Astrocyte of the cerebellum (primary cell): ENCODE measurements at regions not wholly inside any gene's neighbourhood (a gene's known extent, or its start where the extent isn't known, plus 50 kb on each side); places are given as distances from the start of the nearest gene placed in this dataset.
A peak's percentile ranks its signal among the peaks of the same experiment; 100 is the strongest.

Experiments
- DNase-seq: peaks from one replicate; pipeline ENCODE4 v3.0.0-alpha.2; 2011; ENCODE audit warnings: low read depth
- H3K4me3 ChIP-seq: 2 replicates; pipeline ENCODE4 v1.5.1; 2011; ENCODE audit warnings: mild to moderate bottlenecking, low read depth, low read length, moderate library complexity
- in situ Hi-C: cut with HindIII; loops from 2 replicates; pipeline ENCODE4 v1.10.0; 2017; ENCODE audit warnings: low sequenced_read_pairs
- TF ChIP-seq, protein P1 (sequence below): IDR thresholded peaks from 2 replicates; pipeline ENCODE4 v1.5.1; 2012; ENCODE audit warnings: low read length, low read depth, moderate library complexity, mild to moderate bottlenecking; ENCODE audit errors: missing control alignments

DNA sequence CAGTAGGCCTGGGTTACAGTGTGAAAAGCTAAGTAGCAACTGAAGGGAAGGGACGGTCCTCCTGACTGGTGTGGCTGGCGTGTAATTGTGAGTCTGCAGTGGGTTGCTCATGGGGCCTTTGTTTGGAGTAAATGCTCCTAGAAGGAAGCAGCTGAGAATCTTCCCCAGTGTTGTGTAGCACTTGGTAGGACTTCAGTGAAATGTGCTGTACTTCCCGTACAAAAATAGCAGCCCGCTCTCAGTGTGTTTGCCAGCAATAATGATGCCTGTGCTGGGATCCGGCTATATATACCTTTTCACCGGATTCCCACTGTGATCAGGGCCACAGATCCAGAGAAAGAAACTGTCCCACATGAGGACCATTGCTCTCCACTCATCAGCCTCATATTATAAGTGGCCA is 175.7 kb upstream of the NTM start:
- H3K4me3 ChIP-seq = no peak overlapping the region
- DNase-seq = no peak
- TF ChIP-seq, protein P1, sequence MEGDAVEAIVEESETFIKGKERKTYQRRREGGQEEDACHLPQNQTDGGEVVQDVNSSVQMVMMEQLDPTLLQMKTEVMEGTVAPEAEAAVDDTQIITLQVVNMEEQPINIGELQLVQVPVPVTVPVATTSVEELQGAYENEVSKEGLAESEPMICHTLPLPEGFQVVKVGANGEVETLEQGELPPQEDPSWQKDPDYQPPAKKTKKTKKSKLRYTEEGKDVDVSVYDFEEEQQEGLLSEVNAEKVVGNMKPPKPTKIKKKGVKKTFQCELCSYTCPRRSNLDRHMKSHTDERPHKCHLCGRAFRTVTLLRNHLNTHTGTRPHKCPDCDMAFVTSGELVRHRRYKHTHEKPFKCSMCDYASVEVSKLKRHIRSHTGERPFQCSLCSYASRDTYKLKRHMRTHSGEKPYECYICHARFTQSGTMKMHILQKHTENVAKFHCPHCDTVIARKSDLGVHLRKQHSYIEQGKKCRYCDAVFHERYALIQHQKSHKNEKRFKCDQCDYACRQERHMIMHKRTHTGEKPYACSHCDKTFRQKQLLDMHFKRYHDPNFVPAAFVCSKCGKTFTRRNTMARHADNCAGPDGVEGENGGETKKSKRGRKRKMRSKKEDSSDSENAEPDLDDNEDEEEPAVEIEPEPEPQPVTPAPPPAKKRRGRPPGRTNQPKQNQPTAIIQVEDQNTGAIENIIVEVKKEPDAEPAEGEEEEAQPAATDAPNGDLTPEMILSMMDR = no peak
- in situ Hi-C loops = no loop called here

DNA sequence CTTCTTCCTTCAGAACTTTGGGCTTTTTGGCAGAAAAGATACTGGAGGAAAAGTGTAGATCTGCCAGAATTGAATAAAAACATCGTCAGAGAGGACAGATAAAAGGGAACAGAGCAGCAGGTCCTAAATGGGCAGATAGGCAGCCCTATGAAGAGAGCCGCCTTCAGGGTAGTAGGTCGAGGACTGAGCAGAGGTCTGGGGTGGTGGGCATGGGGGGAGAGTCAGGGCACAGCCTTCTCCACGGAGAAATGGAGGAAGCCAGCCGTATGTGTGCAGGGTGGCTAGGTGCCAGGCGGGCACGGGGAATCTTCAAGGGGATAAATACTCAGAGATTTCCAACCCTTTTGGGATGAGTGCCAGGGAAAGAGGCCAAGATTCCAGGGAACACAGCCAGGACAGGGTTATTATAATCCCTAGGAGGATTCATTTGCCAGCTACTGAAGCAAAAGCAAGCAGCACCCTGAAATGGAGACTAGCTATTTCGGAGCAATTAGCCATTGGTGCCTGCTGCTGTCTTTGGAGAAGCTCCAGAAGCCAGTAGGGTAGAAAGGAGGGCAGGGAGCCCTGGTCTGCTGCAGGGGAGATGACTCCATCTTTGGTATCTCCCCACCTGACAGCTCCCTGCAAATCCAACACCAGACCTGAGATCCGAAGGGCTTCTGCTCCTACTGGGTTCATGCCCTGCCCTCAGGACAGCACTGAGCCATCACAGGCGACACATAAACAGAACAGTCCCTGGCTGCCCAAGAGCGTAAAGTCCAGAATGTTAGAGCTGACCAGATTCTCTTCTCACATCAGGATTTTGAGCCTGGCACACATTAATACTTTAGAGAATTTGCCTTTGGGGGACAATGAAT is 174.5 kb upstream of the NTM start:
- TF ChIP-seq, protein P1 = no peak
- peak; percentile 57 for DNase-seq
- in situ Hi-C loops = no loop called here
- no peak overlapping the region for H3K4me3 ChIP-seq

DNA sequence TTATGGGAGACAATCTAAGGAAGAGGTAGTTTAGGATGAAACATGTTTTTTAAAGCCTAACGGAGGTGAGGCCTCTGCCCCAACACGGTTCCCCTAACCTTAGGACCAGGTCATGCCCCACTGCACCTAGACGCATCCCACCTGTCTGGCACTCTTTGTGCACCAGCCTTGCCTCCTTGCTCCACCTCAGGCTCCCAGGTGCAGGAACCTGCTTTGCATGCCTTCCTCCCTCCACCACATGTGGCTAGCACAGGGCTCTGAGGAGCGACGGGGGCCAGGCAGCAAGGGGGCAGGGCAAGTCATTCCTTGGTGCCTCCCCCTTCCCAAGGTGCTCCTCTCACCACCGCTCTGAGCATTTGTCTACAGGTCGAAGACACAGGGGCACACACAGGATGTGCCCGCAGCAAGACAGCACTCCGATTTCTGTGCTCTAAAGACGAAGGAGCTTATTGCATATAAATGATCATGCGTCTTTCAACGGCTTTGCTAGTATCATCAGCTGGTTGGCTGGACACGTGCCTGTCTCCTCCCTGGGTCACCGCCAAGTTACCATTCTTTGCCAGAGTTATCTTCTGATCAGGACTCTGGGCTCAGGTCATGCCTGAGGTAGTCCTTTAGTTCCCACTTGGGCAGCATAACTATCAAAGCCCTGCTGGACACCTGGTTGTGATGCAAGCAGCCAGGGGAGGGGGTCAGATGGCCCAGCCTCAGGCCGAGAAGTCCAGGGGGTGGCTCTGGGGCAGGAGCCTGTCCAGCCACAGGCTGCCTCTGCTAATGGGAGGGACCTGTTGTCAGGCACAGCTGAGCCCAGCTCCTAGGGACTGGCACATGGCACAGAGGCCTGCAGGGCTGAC is 172.0 kb upstream of the NTM start:
- TF ChIP-seq, protein P1 = no peak
- no peak for DNase-seq
- in situ Hi-C loops = no loop called here
- H3K4me3 ChIP-seq = no peak overlapping the region

DNA sequence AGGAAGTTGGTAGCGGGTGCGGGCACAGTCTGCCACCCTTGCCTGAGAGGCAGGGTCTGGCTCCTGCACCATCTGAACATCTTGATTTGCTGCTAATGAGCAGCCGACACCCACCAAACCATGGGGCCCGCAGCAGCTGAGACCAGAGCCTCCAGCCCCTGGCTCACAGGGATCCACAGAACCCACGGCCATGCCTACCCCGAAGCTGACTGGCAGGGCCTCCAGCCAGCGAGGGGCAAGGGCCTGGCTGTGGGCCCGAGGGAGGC is 171.5 kb upstream of the NTM start:
- no peak overlapping the region for H3K4me3 ChIP-seq
- TF ChIP-seq, protein P1 = no peak
- no peak for DNase-seq
- in situ Hi-C loops = no loop called here

DNA sequence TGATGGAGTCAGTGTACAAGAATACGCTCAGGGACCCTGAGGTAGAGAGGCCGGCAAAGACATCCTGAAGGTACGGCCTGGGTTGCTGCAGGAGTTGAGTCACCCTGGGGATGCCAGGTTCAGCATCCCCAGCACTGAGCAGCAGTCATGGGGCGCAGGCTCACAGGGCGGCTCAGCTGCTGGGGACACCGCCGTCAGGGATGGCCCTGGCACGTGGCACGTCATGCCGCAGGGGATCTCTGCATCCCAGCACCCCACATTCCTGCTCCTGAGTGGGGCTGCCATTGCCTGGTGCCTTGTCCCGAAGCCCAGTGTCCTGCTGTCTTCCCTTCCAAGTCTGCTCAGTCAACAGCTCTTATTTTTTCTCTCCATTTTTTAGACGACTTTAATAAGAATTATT is 168.7 kb upstream of the NTM start:
- no peak for DNase-seq
- H3K4me3 ChIP-seq = no peak overlapping the region
- in situ Hi-C loops = no loop called here
- TF ChIP-seq, protein P1 = no peak

DNA sequence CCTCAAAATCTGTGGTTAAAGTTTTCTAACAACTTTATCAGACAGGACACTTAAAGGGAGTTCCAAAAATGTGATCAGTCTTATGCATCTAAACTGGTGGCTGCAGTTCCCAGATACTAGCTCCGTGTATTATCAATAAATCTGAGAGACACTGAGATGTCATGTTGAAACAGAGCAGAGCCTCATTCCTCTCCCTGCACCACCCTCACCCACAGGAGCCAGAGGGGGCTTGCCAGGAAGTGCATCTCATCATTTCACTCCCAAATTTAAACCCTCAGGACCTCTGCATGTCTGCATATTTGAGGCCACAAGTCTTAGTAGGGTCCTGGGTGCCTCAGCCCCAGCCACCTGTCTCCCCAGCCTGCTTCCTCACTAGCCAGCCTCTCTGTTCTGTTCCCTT is 167.4 kb upstream of the NTM start:
- in situ Hi-C loops = no loop called here
- no peak for DNase-seq
- H3K4me3 ChIP-seq = no peak overlapping the region
- TF ChIP-seq, protein P1 = no peak
